HEK293 (cell line): ENCODE measurements at regions not wholly inside any gene's neighbourhood (a gene's known extent, or its start where the extent isn't known, plus 50 kb on each side); places are given as distances from the start of the nearest gene placed in this dataset.

Source experiments
- CTCF ChIA-PET: fragments of 350-600 bp; formaldehyde crosslinking; extraction: SDS; loops from one replicate; lab custom pipeline; 2021; ENCODE audit warnings: antibody characterized with exemption; lab: Yijun Ruan, JAX
- POLR2A ChIA-PET: fragments of 300-600 bp; formaldehyde crosslinking; extraction: SDS; loops from one replicate; lab custom pipeline; 2020; ENCODE audit warnings: antibody characterized with exemption, inconsistent platforms; lab: Yijun Ruan, JAX
- H3K27ac ChIP-seq: fragments of 200-500 bp; sonication (Bioruptor generic); 2 replicates; pipeline ENCODE4 v1.5.1; 2014; ENCODE audit warnings: low read depth, low read length, control low read depth, inconsistent platforms; ENCODE audit errors: extremely low read depth
- H3K36me3 ChIP-seq, 2 experiments: fragments of 200-500 bp in 1 of 2; sonication (Bioruptor generic) in 1 of 2; 1 replicate in 1 of 2; 2 replicates in 1 of 2; pipeline ENCODE4 v1.5.1; 2014 to 2017; ENCODE audit warnings: inconsistent platforms in 2 of 2, low read length in 2 of 2; ENCODE audit not compliant: control insufficient read depth in 2 of 2, insufficient read depth in 1 of 2
- H3K4me1 ChIP-seq: fragments of 200-500 bp; sonication (Bioruptor generic); 2 replicates; pipeline ENCODE4 v1.5.1; 2014; ENCODE audit warnings: mild to moderate bottlenecking, low read length, inconsistent platforms; ENCODE audit not compliant: control insufficient read depth, insufficient read depth
- H3K4me3 ChIP-seq: 2 replicates; pipeline ENCODE4 v1.5.1; 2011; ENCODE audit warnings: low read depth, mild to moderate bottlenecking, control low read depth, low read length, moderate library complexity
- H3K9me3 ChIP-seq: fragments of 200-500 bp; sonication (Bioruptor generic); 2 replicates; pipeline ENCODE4 v1.5.1; 2014; ENCODE audit warnings: low read depth, low read length, inconsistent platforms; ENCODE audit not compliant: control insufficient read depth, insufficient read depth
- BCL11A ChIP-seq: fragments of 450-650 bp; formaldehyde crosslinking; IDR thresholded peaks from 2 replicates; pipeline ENCODE4 v1.5.1; 2016; ENCODE audit warnings: low read depth, missing biosample characterization, missing genetic modification characterization
- MZF1 ChIP-seq: fragments of 450-650 bp; formaldehyde crosslinking; IDR thresholded peaks from 2 replicates; pipeline ENCODE4 v1.5.1; 2017; ENCODE audit warnings: missing biosample characterization, missing genetic modification characterization, borderline replicate concordance
- PRDM10 ChIP-seq: fragments of 450-650 bp; formaldehyde crosslinking; IDR thresholded peaks from 2 replicates; pipeline ENCODE4 v1.5.1; 2016; ENCODE audit warnings: missing biosample characterization, missing genetic modification characterization
- ZBTB48 ChIP-seq: fragments of 450-650 bp; formaldehyde crosslinking; IDR thresholded peaks from 2 replicates; pipeline ENCODE4 v1.5.1; 2016; ENCODE audit warnings: missing biosample characterization, missing genetic modification characterization
- ZFP41 ChIP-seq: fragments of 450-650 bp; formaldehyde crosslinking; IDR thresholded peaks from 2 replicates; pipeline ENCODE4 v1.5.1; 2016; ENCODE audit warnings: missing biosample characterization, missing genetic modification characterization, borderline replicate concordance
- ZNF16 ChIP-seq: fragments of 450-650 bp; formaldehyde crosslinking; IDR thresholded peaks from 2 replicates; pipeline ENCODE4 v1.5.1; 2016; ENCODE audit warnings: low read depth, missing biosample characterization, missing genetic modification characterization
- ZNF175 ChIP-seq: fragments of 450-650 bp; formaldehyde crosslinking; IDR thresholded peaks from 2 replicates; pipeline ENCODE4 v1.5.1; 2016; ENCODE audit warnings: missing biosample characterization, missing genetic modification characterization
- ZNF23 ChIP-seq: fragments of 450-650 bp; formaldehyde crosslinking; IDR thresholded peaks from 2 replicates; pipeline ENCODE4 v1.5.1; 2016; ENCODE audit warnings: missing biosample characterization, missing genetic modification characterization, borderline replicate concordance
- ZNF37A ChIP-seq: fragments of 450-650 bp; IDR thresholded peaks from 2 replicates; pipeline ENCODE4 v1.5.1; 2018; ENCODE audit warnings: missing biosample characterization, missing genetic modification characterization
- ZNF423 ChIP-seq: fragments of 450-650 bp; formaldehyde crosslinking; IDR thresholded peaks from 2 replicates; pipeline ENCODE4 v1.5.1; 2016; ENCODE audit warnings: missing biosample characterization, missing genetic modification characterization
- ZNF48 ChIP-seq: fragments of 450-650 bp; formaldehyde crosslinking; IDR thresholded peaks from 2 replicates; pipeline ENCODE4 v1.5.1; 2016; ENCODE audit warnings: missing biosample characterization, missing genetic modification characterization
- ZNF501 ChIP-seq: fragments of 450-650 bp; formaldehyde crosslinking; IDR thresholded peaks from 2 replicates; pipeline ENCODE4 v1.5.1; 2016; ENCODE audit warnings: missing biosample characterization, missing genetic modification characterization
- ZNF513 ChIP-seq: fragments of 450-650 bp; IDR thresholded peaks from 2 replicates; pipeline ENCODE4 v1.5.1; 2018; ENCODE audit warnings: missing biosample characterization, missing genetic modification characterization
- ZNF521 ChIP-seq: fragments of 450-650 bp; formaldehyde crosslinking; IDR thresholded peaks from 2 replicates; pipeline ENCODE4 v1.5.1; 2017; ENCODE audit warnings: missing biosample characterization, mild to moderate bottlenecking, missing genetic modification characterization
- ZNF529 ChIP-seq: fragments of 450-650 bp; formaldehyde crosslinking; IDR thresholded peaks from 2 replicates; pipeline ENCODE4 v1.5.1; 2017; ENCODE audit warnings: missing genetic modification characterization, missing biosample characterization; ENCODE audit not compliant: insufficient replicate concordance
- ZNF585B ChIP-seq: fragments of 450-650 bp; formaldehyde crosslinking; IDR thresholded peaks from 2 replicates; pipeline ENCODE4 v1.5.1; 2016; ENCODE audit warnings: missing biosample characterization, missing genetic modification characterization
- ZNF610 ChIP-seq: fragments of 450-650 bp; formaldehyde crosslinking; IDR thresholded peaks from 2 replicates; pipeline ENCODE4 v1.5.1; 2016; ENCODE audit warnings: missing biosample characterization, missing genetic modification characterization, borderline replicate concordance
- ZNF639 ChIP-seq: fragments of 450-650 bp; formaldehyde crosslinking; IDR thresholded peaks from 2 replicates; pipeline ENCODE4 v1.5.1; 2016; ENCODE audit warnings: missing biosample characterization, missing genetic modification characterization
- ZNF660 ChIP-seq: fragments of 450-650 bp; IDR thresholded peaks from 2 replicates; pipeline ENCODE4 v1.5.1; 2018; ENCODE audit warnings: missing biosample characterization, mild to moderate bottlenecking, missing genetic modification characterization
- ZNF707 ChIP-seq: fragments of 450-650 bp; formaldehyde crosslinking; IDR thresholded peaks from 2 replicates; pipeline ENCODE4 v1.5.1; 2016; ENCODE audit warnings: missing biosample characterization, missing genetic modification characterization
- ZNF76 ChIP-seq: fragments of 450-650 bp; formaldehyde crosslinking; IDR thresholded peaks from 2 replicates; pipeline ENCODE4; 2016; ENCODE audit warnings: low read depth, missing biosample characterization, missing genetic modification characterization, borderline replicate concordance
- ZNF792 ChIP-seq: fragments of 450-650 bp; formaldehyde crosslinking; IDR thresholded peaks from 2 replicates; pipeline ENCODE4 v1.5.1; 2016; ENCODE audit warnings: missing biosample characterization, missing genetic modification characterization
- ZSCAN4 ChIP-seq: fragments of 450-650 bp; formaldehyde crosslinking; IDR thresholded peaks from 2 replicates; pipeline ENCODE4 v1.5.1; 2017; ENCODE audit warnings: missing biosample characterization, missing genetic modification characterization
- ZSCAN5A ChIP-seq: fragments of 450-650 bp; formaldehyde crosslinking; IDR thresholded peaks from 2 replicates; pipeline ENCODE4 v1.5.1; 2016; ENCODE audit warnings: missing biosample characterization, missing genetic modification characterization

GRCh38 chr5:125059255-125060002 is 313.0 kb upstream of the ZNF608 start (continued):
- TF ChIP-seq PRDM10 (peak; percentile 45; the same call in 1 of the 2 replicates), ZNF48 (tag by site-specific recombination) (no peak), ZNF175 (tag by site-specific recombination) (no peak), ZNF639 (tag by site-specific recombination) (no peak), MZF1 (no peak), ZNF513 (no peak), ZBTB48 (tag by site-specific recombination) (no peak)

GRCh38 chr5:125061726-125062125 is 315.3 kb upstream of the ZNF608 start:
- POLR2A ChIA-PET, result no interaction called here
- CTCF ChIA-PET, result no interaction called here
- Histone ChIP-seq H3K9me3 (no peaks in the 10 kb centered on the region), H3K4me3 (no peak overlapping the region), H3K36me3 (no peaks in the 10 kb centered on the region), H3K27ac (no peak overlapping the region), H3K4me1 (peaks cover 39% of the 10 kb centered on the region)
- TF ChIP-seq ZNF37A (tag by site-specific recombination), result no peak
- TF ChIP-seq ZNF423, result no peak
- no peak for TF ChIP-seq ZNF501 (tag by site-specific recombination)
- no peak for TF ChIP-seq ZNF521 (tag by site-specific recombination)
- TF ChIP-seq ZNF792 (tag by site-specific recombination), result no peak
- no peak for TF ChIP-seq ZSCAN4 (tag by site-specific recombination)
- TF ChIP-seq MZF1, result no peak
- TF ChIP-seq ZNF76 (tag by site-specific recombination), result no peak
- no peak for TF ChIP-seq ZNF23
- TF ChIP-seq ZNF529 (tag by site-specific recombination), result no peak
- no peak for TF ChIP-seq ZSCAN5A (tag by site-specific recombination)
- TF ChIP-seq ZNF585B (tag by site-specific recombination), result no peak
- TF ChIP-seq ZNF16 (tag by site-specific recombination), result no peak
- no peak for TF ChIP-seq ZNF660
- TF ChIP-seq BCL11A (tag by site-specific recombination), result no peak
- no peak for TF ChIP-seq ZFP41 (tag by site-specific recombination)
- TF ChIP-seq ZNF707, result no peak
- TF ChIP-seq ZNF610 (tag by site-specific recombination), result no peak
